Anterior cingulate cortex (tissue), 58 donors: ENCODE measurements at regions not wholly inside any gene's neighbourhood (a gene's known extent, or its start where the extent isn't known, plus 50 kb on each side); places are given as distances from the start of the nearest gene placed in this dataset.
"Not testable (repeated sequence)": the region's sequence is repeated elsewhere in the genome, so short reads cannot be mapped to it uniquely, and the experiment has no call there.

Experiments
- DNase-seq, 58 donors: peaks; one replicate each; lab custom pipeline; 2025; lab: John Stamatoyannopoulos, UW

DNA sequence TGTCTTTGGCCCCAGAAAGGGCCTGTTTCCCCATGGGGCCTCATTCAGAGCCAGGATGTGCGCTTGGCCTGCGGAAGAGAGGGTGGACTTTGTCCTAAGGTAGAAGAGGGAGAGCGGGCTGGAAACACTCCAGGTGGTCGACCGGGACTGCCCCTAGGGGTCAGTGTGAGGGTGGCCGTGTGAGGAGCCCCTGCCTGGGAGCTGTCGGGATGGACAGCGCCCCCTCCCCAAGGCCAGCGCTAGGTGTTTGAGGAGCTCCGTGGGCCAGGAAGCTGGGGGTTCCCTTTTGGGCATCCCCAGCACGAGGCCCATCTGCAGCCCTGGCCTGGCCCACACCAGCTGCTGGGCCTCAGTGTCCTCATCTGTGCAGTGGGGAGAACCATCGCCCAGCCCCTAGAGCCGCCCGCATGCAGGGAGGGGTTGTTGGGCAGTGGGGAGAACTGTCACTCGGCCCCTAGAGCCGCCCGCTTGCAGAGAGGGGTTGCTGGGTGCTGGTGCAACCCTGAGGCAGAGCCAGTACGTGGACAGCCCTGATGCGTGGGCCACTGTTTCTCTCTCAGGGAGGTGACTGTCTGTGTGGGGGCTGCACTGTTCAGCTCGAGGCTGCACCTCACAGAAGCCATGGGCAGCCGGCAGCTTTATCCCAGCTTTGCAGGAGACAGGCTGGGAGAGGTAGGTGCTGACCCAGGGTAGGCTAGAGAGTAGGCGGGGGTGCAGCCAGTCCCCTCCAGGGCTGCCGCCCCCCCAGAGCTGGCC, 1319.9 kb downstream of the BRD1 start:
- DNase-seq, result no peak

DNA sequence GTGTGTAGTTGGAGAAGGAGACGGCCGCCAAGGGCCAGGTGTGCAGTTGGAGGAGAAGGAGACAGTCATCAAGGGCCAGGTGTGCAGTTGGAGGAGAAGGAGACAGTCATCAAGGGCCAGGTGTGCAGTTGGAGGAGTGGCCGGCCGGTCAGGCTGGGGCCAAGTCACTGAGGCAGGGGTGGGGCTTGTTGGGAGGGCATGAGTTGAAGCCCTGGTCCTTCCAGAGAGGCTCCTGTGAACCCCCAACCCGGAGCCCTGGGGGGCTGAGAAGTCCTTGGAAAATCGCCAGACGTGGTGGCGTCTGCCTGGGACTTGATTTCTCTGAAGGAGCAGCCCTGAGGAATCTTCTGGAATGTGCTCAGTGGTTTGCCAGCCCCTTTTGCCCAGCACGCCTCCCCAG, 1320.5 kb downstream of the BRD1 start:
- no peak for DNase-seq

DNA sequence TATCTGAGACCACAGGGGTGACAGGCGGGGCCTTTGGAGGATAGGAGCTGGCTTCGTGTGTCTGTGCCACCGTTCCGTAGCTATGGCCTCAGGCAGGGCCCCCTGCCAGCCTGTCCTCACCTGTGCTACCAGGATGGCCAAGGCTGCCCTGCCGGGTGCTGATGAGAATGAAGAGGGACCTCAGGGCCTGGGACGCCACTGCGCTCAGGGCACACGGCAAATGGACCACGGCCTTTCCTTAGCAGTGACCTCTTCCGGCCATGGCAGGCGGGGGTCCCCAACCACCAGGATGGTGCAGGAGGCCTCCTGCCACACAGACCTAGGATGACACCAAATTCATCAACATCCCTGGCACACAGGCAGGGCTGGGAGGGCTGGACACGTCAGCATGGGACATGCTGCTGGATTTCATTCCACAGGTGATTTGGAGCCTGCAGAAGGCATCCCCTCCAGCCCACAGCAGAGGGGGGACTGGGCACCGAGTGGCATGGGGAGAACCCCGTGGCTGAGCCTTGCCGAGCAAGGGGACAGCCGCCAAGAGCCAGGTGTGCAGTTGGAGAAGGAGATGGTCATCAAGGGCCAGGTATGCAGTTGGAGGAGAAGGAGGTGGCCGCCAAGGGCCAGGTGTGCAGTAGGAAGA, 1321.0 kb downstream of the BRD1 start:
- no peak for DNase-seq

DNA sequence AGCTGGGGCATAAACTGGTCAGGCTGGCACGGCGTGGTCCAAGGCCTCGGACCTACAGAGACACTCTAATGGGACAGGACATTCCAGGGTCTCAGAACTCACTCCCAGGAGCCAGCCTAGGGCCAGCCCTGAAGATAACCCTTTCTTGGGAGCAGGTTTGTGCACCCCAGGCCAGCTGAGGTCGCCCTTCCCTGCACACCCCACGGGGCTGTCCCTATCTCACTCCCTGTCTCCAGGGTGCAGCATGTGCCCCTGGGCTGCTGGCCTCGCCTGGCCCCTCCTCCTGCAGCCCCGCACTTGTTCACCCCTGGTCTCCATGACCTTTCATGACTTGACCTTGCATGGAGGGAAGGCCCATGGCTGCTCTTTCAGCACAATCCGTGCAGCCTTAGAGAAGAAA, 1321.8 kb downstream of the BRD1 start:
- no peak for DNase-seq

DNA sequence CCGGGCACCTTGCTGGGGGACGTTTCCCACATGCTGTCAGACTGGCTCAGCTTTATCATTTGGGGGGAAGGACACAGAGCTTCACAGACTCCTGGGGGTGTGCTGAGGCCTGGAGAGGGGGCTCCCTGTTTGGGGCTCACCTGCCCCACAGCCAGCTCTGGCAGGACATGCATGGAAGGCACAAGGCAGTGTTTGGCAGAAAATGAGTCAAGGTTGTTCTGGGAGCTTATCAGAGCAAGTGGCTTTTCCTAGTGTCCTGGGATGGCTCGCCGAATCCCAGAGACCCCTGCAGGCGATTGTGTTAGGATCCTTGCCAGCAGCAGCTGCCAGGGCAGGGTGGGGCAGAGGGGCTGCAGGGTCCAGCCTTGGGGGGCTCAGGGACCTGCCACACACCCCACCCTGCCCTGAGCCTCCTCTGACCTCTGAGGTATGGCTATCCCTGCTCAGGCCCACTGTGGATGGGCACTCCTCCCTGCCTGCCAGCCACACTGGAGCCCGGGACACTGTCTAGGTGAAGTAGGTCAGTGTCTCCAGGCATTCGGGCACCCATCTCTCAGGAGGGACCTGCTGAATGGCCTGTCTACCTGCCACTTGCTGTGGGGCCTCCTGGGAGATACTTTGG, 1323.0 kb downstream of the BRD1 start:
- DNase-seq, result no peak

DNA sequence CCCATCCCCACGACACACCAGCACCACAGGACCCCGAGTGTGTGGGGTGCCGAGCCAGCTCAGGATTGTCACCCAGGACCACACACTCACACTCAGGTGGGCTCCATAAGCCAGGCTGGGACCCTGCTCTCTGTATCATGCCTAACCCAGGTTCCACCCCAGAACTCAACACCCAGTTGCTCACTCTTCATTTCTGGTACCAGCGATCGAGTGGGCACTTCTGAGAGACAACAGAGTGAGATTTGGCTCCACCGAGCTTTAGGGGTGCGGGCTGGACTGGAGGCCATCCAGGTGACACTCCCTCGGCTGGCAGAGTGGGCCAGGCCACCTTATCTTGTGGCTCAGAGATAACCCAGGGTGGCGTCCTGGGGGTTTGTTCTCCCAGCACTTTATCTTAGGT, 1323.8 kb downstream of the BRD1 start:
- no peak for DNase-seq

DNA sequence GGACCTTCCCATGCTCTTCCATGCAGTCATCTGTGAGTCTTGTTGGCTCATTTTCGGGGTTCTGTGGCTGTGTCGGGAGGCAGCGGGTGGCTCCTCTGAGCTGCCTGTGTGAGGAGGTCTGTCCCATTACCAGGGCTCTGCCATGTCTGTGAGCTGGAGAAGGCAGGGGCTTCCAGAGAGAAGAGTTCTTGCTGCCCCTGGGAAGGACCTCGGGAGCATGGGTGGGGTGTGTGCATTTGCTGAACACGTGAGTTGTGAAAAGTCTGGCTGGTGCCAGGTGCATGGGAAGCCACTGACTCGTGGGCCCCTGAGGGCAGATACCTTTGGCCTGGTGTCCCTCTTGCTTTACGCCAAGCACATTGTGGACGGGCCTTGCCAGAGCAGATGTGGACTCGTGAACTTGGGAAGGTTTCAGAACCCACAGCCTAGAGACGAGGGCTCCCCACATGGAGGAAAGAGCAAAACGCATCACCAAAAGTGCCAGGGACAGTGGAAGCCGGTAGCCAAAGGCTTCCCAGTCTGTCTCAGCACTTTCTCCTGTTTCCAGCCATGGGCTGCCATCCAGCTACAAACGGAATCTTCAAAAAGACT, 1324.5 kb downstream of the BRD1 start:
- DNase-seq, result no peak

DNA sequence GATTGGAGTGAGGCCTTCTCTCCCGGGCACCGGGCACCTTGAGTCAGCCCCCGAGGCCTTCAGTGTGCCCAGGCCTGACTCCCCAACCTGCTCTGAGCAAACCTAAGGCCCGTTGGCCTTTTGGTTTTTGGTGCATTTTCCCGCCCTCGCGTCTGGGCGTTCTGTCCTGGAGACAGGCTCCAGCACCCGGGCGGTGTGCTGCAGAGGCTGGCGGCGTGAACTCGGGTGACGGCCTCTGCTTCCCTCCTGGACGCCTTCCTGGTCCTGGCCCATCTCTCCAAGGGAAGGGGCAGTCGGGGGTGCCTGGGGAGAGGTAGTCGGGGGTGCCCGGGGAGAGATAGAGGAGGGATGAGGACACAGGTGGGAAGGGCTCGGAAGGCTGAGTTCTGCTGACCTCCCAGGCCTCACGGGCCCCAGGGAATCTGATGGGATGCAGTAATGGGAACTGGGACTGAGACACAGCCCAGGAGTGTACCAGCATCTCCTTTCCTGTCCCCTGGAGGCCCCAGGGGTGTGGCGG, 1326.4 kb downstream of the BRD1 start:
- DNase-seq, result no peak

DNA sequence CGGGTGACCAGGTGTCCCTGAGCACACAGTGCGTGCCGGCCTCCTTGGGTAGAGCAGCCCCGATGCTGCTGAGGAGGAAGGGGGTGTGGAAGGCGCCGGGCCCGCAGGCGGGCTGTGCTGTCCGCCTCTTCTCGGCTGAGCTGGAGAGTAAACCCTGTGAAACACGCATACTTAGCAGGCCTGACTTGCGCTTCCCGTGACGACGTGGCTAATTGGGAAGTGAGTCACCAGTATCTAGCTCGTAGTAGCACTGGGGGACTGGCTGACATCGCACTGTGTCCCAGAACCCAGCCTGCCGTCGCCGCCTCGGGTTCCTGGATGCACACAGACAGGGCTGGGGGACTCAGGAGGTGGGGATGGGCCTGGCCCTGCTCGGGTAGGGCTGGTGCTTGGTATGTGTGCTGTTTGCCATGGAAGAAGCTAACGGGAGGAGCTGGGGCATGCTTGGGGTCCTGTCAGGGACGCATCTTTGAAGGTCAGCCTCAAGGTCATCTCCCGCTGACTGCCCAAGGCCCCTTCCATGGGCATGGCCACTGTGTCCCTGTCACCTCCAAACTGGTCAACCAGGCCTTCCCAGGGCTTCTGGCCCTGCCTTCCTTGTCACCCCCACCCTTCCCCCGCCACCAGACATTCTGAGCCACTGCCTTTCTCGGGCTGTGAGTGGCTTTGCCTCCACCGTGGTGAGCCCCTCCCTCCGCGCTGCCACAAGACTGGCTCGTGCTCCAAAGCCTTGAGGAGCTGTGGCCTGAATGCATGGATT, 1327.0 kb downstream of the BRD1 start:
- peak in 10 of 58 donors; percentile 16 to 57 (median 33) for DNase-seq

DNA sequence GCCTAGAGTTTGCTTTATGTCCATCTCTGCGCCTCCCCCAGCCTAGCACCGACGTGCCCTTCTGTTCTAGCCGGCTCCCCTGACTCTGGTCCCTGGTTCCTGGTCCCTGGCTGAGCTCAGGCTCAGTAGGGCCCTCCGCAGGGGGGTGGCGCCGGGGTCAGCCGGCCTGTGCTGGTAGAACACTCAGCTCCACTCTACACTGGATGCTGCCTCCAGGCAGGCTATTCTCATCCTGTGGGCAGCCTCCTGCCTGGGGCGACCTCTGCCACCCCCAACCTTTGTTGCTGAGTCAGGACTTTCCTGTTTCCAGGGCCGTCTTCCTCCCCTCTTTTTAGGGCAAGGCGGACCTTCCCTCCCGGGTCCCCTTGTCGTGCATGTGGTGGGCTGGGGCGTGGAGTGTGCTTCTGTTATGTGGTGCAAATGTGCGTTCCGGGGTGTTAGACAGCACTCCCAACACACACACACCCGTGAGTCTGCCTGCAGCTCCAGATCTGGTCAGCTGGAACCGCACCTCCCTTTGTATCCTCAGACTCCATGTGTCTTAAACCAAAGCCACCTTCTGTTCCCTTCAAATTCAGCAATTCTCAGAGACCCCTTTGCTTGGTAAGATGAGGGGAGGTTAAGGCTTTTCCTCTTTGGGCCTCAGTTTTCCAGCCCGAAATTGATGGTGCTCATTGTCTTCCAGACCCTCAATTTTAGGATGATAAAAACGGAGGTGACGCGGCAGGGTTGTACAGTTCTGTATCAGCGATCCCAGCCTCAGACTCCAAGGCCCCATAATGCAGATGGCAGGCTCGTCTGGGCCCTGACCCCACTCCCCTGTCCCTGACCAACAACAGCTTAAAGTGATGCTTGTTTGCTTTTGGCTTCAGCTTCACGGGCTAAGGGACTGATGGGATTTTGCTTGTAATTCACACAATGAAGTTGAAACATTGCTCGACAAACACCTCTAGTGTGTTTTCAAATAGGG, 1327.9 kb downstream of the BRD1 start:
- DNase-seq, result no peak

DNA sequence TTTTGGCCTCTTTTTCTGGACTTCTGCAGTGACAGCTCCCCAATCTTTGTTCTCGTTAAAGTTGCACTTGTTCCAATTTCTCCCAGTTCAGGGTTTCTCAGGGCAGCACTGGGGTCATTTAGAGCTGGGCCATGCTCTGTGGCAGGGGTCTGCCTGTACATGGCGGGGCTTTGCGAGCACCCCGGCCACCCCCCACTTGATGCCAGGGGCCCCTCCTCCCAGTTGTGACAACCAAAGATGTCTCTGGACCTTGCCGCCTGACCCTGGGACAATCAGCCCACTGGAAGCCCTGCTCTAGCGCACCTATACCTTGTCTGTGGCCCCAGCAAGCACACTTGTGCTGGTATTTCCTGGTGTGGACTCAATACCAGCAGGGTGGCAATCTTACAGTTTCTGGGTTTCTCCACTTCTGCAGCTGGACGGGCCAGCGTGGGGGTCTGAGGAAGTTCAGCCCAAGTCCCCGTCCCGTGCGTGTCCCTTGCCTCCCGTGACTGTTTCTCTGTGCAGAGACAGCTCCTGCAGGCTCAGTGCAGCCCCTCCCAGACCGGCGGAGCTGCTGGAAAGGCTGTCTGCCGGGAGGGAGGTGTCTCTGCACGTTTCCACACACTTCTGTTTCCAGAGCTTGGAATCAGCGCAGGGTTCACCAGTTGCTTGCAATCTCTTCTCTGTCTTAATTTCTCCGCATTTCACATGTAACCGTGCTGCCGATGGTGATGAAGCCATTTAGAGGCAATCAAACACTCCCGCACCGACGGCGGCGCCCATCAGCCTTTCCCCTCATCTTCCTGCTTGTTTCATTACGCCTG, 1328.9 kb downstream of the BRD1 start:
- DNase-seq, result peak in 1 of 58 donors; percentile 9

DNA sequence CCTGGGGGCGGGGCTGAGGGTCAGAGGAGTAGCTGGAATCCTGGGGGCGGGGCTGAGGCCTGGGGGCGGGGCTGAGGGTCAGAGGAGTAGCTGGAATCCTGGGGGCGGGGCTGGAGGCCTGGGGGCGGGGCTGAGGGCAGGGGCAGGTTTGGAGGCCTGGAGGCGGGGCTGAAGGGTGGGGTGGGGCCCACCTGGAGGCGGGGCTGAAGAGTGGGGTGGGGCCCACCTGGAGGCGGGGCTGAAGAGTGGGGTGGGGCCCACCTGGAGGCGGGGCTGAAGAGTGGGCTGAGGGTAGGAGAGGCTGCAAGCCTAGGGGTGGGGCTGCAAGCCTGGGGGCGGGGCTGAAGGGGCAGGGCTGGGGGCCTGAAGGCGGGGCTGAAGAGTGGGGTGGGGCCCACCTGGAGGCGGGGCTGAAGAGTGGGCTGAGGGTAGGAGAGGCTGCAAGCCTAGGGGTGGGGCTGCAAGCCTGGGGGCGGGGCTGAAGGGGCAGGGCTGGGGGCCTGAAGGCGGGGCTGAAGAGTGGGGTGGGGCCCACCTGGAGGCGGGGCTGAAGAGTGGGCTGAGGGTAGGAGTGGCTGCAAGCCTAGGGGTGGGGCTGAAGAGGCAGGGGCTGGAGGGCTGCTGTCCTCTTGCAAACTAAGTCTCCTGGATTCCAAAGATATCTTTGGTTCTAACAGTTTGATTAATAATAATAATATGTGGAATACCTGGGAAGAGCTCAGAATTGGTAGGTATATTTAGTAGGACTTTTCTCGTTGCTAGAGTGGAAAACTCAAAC, 1329.7 kb downstream of the BRD1 start:
- not testable (repeated sequence) for DNase-seq

DNA sequence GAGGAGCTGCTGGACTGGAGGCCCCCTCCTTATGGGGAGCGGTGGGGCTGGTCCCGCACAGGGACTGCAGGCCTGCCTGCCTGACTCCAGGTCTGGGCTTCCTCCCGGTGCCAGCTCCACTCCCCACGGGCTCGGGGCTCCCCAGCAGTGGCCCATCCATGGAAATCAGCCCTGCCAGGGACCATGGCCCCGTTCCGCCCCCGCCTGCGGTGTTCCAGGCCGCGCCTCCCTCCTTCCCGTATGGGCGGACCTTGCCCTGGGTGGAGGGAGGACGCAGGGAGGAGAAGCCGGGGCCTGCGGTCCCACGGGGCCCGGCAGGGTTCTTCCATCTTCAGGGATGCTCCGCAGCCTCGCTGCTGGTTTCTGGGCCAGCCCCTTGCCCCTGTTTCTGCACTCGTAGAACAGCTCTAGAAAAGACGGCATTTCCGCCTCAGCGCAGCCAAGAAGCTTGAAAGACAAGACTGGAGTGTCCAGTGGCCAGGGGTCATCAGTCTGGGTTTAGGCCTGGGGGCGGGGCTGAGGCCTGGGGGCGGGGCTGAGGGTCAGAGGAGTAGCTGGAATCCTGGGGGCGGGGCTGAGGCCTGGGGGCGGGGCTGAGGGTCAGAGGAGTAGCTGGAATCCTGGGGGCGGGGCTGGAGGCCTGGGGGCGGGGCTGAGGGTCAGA, 1330.6 kb downstream of the BRD1 start:
- no peak for DNase-seq

DNA sequence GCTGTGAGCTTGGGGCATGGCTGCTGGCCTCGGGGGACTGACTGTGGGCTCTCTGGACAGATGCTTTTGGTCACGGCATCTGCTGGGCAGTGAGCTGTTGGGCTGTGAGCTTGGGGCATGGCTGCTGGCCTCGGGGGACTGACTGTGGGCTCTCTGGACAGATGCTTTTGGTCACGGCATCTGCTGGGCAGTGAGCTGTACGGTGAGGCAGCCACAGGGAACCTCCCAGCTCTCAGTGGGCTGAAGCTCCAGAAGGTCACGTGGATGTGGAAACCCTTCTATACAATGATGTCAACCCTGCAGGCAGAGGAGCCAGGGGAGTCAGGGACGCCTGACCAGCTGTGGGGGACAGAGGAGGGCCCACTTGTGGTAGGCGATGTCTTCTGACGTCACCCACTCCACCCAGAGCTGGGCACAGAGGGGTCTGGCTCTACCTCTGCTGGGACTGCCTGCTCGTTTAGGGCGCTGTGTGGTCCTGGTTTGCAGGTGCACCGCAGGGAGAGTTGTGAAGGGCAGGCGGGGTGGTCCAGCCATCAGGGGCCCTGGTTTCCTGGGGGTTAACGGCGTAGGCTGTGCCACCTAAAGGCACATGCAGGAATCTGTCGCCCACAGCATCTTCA, 1331.3 kb downstream of the BRD1 start:
- no peak for DNase-seq

DNA sequence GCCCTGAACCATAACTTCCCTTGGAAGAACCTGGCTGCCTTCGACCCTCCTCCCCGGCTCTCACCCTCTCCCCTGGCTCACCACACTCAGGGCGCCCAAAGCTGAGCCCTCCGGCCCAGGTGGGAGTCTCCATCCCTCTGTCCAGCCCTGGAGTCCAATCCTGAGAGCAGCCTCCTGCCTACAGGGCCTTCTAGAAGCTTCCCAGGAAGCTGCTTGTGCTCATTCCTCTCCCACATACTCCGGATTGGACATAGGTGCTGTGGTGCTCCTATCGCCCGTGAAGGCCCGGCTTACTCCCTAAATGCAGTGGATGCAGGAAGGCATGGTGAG, 1332.0 kb downstream of the BRD1 start:
- no peak for DNase-seq

DNA sequence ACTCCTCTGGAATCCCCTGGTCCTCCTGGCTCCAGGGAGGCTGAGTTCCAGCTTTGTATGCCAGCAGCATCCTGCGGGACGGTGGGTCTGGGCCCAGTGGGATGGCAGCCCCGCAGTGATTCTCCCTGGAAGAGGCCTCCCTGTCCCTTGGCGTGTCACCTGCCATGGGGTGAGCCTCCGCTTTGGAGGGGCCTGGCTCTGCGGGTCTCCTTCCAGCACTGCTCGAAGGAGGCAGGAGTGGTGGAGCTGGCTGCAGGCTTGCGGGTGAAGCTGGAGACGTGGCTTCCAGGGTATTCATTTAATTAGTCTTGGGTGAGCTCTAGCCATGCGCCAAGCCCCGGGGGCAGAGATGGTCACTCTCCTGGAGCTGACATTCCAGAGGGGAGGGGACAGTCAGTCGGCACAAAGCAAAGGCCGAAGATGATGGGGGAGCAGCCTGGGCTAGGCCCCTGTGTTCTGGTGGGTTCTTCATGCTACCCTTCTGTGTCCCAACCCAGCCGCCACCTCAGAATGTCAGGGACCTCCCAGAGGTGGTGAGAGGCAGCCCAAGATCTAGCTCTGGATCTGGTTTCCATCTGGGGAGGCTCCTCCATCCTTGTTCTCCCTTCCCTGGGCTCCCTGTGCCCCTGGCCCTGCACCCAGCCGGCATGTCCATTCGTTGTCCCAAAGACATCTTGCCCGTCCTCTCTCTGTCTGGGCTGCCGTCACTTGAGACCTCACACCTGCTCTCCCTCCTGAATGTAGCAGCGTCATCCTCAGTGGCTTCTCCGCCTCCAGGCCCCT, 1332.5 kb downstream of the BRD1 start:
- no peak for DNase-seq
